SH-SY5Y (cell line): ENCODE measurements at regions not wholly inside any gene's neighbourhood (a gene's known extent, or its start where the extent isn't known, plus 50 kb on each side); places are given as distances from the start of the nearest gene placed in this dataset.

Experiments used
- GATA2 ChIP-seq: IDR thresholded peaks from 2 replicates; pipeline ENCODE4 v1.6.1; 2011; ENCODE audit warnings: mild to moderate bottlenecking, low read depth, low read length
- GATA3 ChIP-seq: IDR thresholded peaks from 2 replicates; pipeline ENCODE4 v1.6.1; 2011; ENCODE audit warnings: low read depth, mild to moderate bottlenecking, low read length, moderate library complexity

DNA sequence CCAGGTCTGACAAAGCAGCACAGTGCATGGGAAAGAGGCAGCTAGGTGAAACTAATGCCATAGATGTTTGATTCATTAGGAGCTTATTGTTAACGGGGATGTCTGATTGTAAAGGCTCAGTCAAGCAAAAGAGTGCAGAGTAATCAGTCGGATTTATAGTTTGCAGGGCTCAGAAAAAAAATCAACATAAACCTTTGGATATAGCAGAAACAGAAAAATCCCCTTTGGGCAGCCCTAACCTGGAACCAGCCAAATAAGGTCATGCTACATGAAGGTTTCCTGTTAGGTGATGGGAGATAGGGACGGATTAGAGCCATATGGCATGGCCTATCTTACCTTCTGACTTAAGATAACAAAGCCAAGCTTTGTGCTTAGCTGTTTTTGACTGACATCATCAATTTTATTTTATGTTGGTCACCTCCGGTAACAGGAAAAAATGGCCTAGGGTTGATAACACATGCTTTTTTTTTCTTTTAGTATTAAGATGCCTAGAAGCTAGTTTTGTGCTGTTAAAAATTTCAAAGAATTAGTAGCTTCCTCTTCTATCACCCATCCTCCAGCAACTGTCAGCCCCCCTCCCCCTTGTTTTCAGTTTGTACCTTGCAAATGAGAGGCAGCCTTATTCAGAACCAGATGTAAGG lies 60.7 kb upstream of the ZEB2 start:
- TF ChIP-seq GATA2 (peak; percentile 91), GATA3 (peak; percentile 71)
